K562 (cell line): ENCODE measurements at regions not wholly inside any gene's neighbourhood (a gene's known extent, or its start where the extent isn't known, plus 50 kb on each side); places are given as distances from the start of the nearest gene placed in this dataset.

Experiments
- ADNP ChIP-seq: fragments of 200-800 bp; sonication (Bioruptor generic); IDR thresholded peaks from 2 replicates; pipeline ENCODE4 v1.6.1; 2016; ENCODE audit warnings: missing genetic modification characterization, missing compliant biosample characterization
- CBX2 ChIP-seq: fragments of 200-600 bp; sonication (generic); IDR thresholded peaks from one replicate; pipeline ENCODE4 v1.6.1; 2012; ENCODE audit warnings: mild to moderate bottlenecking, low read length, inconsistent platforms; ENCODE audit not compliant: insufficient read depth, poor library complexity, severe bottlenecking
- CREM ChIP-seq: IDR thresholded peaks from 2 replicates; pipeline ENCODE4 v1.6.1; 2014; ENCODE audit warnings: antibody characterized with exemption, low read depth
- ETV1 ChIP-seq: fragments of 450-650 bp; conservative IDR thresholded peaks from 2 replicates; pipeline ENCODE4 v1.6.1; 2016; ENCODE audit warnings: missing genetic modification characterization, control low read depth, low read depth, missing compliant biosample characterization
- FOXA1 ChIP-seq: fragments of 450-650 bp; IDR thresholded peaks from 2 replicates; pipeline ENCODE4 v1.6.1; 2016; ENCODE audit warnings: mild to moderate bottlenecking, borderline replicate concordance
- KLF16 ChIP-seq: IDR thresholded peaks from 2 replicates; pipeline ENCODE4 v1.6.1; 2016; ENCODE audit warnings: antibody characterized with exemption
- MGA ChIP-seq: fragments of 450-650 bp; IDR thresholded peaks from 2 replicates; pipeline ENCODE4 v1.6.1; 2016; ENCODE audit warnings: mild to moderate bottlenecking, moderate library complexity
- MXI1 ChIP-seq: IDR thresholded peaks from 2 replicates; pipeline ENCODE4 v1.6.1; 2011; ENCODE audit warnings: low read depth, mild to moderate bottlenecking, improper control_type of control experiment, low read length
- RCOR1 ChIP-seq, 2 experiments: IDR thresholded peaks; 2 replicates each; pipeline ENCODE4 v1.6.1; 2012; ENCODE audit warnings: low read depth in 2 of 2, low read length in 2 of 2, borderline replicate concordance in 1 of 2, improper control_type of control experiment in 1 of 2
- SMAD2 ChIP-seq: fragments of 150-350 bp; IDR thresholded peaks from 2 replicates; pipeline ENCODE4 v1.6.1; 2014; ENCODE audit warnings: low read depth, mild to moderate bottlenecking, low read length
- TEAD1 ChIP-seq, 2 experiments: fragments of 450-650 bp in 1 of 2; sonication (generic) in 1 of 2; formaldehyde crosslinking; IDR thresholded peaks; 2 replicates each; pipeline versions ENCODE4 v1.4.0 to v1.8.0; 2020 to 2022; ENCODE audit warnings: mild to moderate bottlenecking in 2 of 2, missing genetic modification reagents in 1 of 2
- TFE3 ChIP-seq: fragments of 450-650 bp; formaldehyde crosslinking; IDR thresholded peaks from 2 replicates; pipeline ENCODE4 v1.4.0; 2020; ENCODE audit warnings: mild to moderate bottlenecking, mixed read lengths
- ZNF583 ChIP-seq: fragments of 250-450 bp; sonication (Bioruptor Pico); IDR thresholded peaks from 2 replicates; pipeline ENCODE4 v1.4.0; 2020
- TF ChIP-seq, protein P1 (sequence below): sonication (generic); formaldehyde crosslinking; IDR thresholded peaks from 2 replicates; pipeline ENCODE4 v1.8.0; 2022; ENCODE audit warnings: mild to moderate bottlenecking, missing genetic modification reagents

- TF ChIP-seq MGA: peak; percentile 61; the same call in 1 of the 2 replicates
- TF ChIP-seq, protein P1, sequence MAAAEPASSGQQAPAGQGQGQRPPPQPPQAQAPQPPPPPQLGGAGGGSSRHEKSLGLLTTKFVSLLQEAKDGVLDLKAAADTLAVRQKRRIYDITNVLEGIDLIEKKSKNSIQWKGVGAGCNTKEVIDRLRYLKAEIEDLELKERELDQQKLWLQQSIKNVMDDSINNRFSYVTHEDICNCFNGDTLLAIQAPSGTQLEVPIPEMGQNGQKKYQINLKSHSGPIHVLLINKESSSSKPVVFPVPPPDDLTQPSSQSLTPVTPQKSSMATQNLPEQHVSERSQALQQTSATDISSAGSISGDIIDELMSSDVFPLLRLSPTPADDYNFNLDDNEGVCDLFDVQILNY (CRISPR knock-in tag): no peak
- TF ChIP-seq RCOR1 (IDR thresholded peaks at IDR 0.05; ENCODE audit: borderline replicate concordance in 1 of 2, low read depth in 2 of 2, low read length in 2 of 2): peak; percentile 55 to 80; a peak in 2 of 4 replicates
- TF ChIP-seq TEAD1 (CRISPR knock-in tag; IDR thresholded peaks at IDR 0.05): no peak
- no peak for TF ChIP-seq SMAD2
- no peak for TF ChIP-seq TFE3 (CRISPR knock-in tag)
- TF ChIP-seq ZNF583 (CRISPR knock-in tag): no peak
- no peak for TF ChIP-seq FOXA1
- no peak for TF ChIP-seq CBX2
- 0 out of 2 replicates have a peak, but pooled peaks have one; percentile 16 for TF ChIP-seq MXI1
- no peak for TF ChIP-seq KLF16
- TF ChIP-seq ETV1 (tag): peak; percentile 67
- TF ChIP-seq CREM: peak; percentile 86
- no peak for TF ChIP-seq ADNP
These were observed 60.0 kb upstream of the BTN3A2 start (continued) for GRCh38 chr6:26304797-26305640.
